ENCODE measurements at regions not wholly inside any gene's neighbourhood (a gene's known extent, or its start where the extent isn't known, plus 50 kb on each side); places are given as distances from the start of the nearest gene placed in this dataset.

GRCh38 chr11:15750535-15751308, 605.6 kb downstream of the SOX6 start:
- RAD21 ChIA-PET (ENCODE audit: low non-redundant PET in 1 of 2, low total read pairs in 2 of 2, uncharacterized antibody in 2 of 2, unreplicated experiment in 2 of 2), result no interaction called here
- CTCF ChIA-PET, result no interaction called here

More at GRCh38 chr11:15750535-15751308, 605.6 kb downstream of the SOX6 start:
- Histone ChIP-seq H3K36me3 (ENCODE audit: control insufficient read depth in 1 of 2, insufficient read depth in 2 of 2, low read length in 2 of 2) (no peaks in the 10 kb centered on the region), H3K4me2 (ENCODE audit: low read length) (no peak overlapping the region), H4K20me1 (ENCODE audit: insufficient read depth) (no peaks in the 10 kb centered on the region), H3K79me2 (ENCODE audit: insufficient read depth, low read length) (no peaks in the 10 kb centered on the region), H3K4me3 (replicated peaks in 1 of 2; ENCODE audit: low read depth in 1 of 2, low read length in 2 of 2) (no peak overlapping the region), H3K9ac (ENCODE audit: low read length) (no peak overlapping the region), H2AFZ (ENCODE audit: low read depth, low read length, poor library complexity, severe bottlenecking) (no peak overlapping the region), H3K9me3 (ENCODE audit: control insufficient read depth in 1 of 2, insufficient read depth in 1 of 2, low read depth in 1 of 2, low read length in 2 of 2) (no peaks in the 10 kb centered on the region), H3K9me2 (ENCODE audit: insufficient read depth) (no peaks in the 10 kb centered on the region), H3K4me1 (ENCODE audit: control insufficient read depth in 1 of 2, insufficient read depth in 2 of 2, low read length in 2 of 2) (no peaks in the 10 kb centered on the region), H3K27me3 (ENCODE audit: insufficient read depth, low read length) (peaks cover 41% of the 10 kb centered on the region), H3K27ac (ENCODE audit: low read depth, low read length) (no peak overlapping the region)
- BruUV-seq (replicated peaks), result no TSS peak
- TF ChIP-seq CEBPB (IDR thresholded peaks at IDR 0.05; ENCODE audit: low read depth) (no peak), EZH2 (IDR thresholded peaks at IDR 0.05) (no peak), TCF7L2 (IDR thresholded peaks at IDR 0.05; ENCODE audit: borderline replicate concordance, extremely low read depth, insufficient read depth, insufficient read length) (no peak), FOSL1 (IDR thresholded peaks at IDR 0.05; ENCODE audit: low read depth) (no peak), EZH2phosphoT487 (IDR thresholded peaks at IDR 0.05; ENCODE audit: borderline replicate concordance) (no peak), RAD21 (IDR thresholded peaks at IDR 0.05; ENCODE audit: low read depth) (no peak), REST (IDR thresholded peaks at IDR 0.05; ENCODE audit: low read depth) (no peak), ZBTB33 (IDR thresholded peaks at IDR 0.05; ENCODE audit: extremely low read depth, insufficient replicate concordance, low read length) (no peak), POLR2A (IDR thresholded peaks at IDR 0.05; ENCODE audit: borderline replicate concordance, extremely low read depth, insufficient read depth, insufficient read length) (no peak)
- ATAC-seq (no peak), DNase-seq (ENCODE audit: low read depth, low spot score) (no peak)
- POLR2A ChIA-PET, result no interaction called here
- intact Hi-C loops (cut with micrococcal nuclease), result no loop called here

Data from HCT116 (cell line).